Right ventricle myocardium superior (tissue), 1 donor: ENCODE measurements at regions not wholly inside any gene's neighbourhood (a gene's known extent, or its start where the extent isn't known, plus 50 kb on each side); places are given as distances from the start of the nearest gene placed in this dataset.

Experiments
- ATAC-seq: fragments of 200-7000 bp; cut with Tn5 transposase; one replicate; pipeline ENCODE4 v1.9.1; 2020; ENCODE audit warnings: mild to moderate bottlenecking; ENCODE audit not compliant: poor library complexity
- DNase-seq: peaks from one replicate; pipeline ENCODE4 v3.0.0-alpha.2; 2020
- intact Hi-C: fragments of 100-400 bp; cut with DNase I; formaldehyde crosslinking; loops from one replicate; pipeline ENCODE4 v1.11.2; 2022
- donor health status: DM: no; HTN: yes; CAD: no; lungs with severe emphysema.

- DNase-seq, result no peak
- intact Hi-C loops, result no loop called here
- ATAC-seq, result peak; percentile 27
Measured at GRCh38 chr10:43822631-43823580, 174.2 kb upstream of the ZNF32 start.

DNA sequence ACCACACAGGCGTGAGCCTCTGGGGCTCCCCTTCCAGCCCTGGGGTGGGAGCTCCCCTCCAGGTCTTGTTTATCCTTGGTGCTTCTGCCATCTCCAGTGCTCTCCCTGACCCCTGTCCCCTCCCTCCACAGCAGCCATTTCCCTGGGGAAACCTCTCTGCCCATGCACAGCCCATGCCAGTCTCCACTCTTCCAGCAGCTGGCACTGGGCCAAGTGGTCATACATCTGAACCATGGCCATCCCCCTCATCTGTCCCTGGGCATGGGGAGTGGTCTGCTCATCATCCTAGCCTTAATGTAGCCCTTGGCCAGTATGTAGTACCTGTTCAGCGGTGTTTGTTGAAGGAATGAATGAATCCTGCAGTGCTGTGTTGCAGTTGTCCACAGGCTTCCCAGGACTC lies 172.4 kb upstream of the ZNF32 start:
- intact Hi-C loops, result no loop called here
- no peak for ATAC-seq
- DNase-seq, result no peak

- ATAC-seq, result no peak
- DNase-seq, result no peak
- intact Hi-C loops, result no loop called here
Measured at GRCh38 chr10:43820663-43821062, 172.0 kb upstream of the ZNF32 start.

DNA sequence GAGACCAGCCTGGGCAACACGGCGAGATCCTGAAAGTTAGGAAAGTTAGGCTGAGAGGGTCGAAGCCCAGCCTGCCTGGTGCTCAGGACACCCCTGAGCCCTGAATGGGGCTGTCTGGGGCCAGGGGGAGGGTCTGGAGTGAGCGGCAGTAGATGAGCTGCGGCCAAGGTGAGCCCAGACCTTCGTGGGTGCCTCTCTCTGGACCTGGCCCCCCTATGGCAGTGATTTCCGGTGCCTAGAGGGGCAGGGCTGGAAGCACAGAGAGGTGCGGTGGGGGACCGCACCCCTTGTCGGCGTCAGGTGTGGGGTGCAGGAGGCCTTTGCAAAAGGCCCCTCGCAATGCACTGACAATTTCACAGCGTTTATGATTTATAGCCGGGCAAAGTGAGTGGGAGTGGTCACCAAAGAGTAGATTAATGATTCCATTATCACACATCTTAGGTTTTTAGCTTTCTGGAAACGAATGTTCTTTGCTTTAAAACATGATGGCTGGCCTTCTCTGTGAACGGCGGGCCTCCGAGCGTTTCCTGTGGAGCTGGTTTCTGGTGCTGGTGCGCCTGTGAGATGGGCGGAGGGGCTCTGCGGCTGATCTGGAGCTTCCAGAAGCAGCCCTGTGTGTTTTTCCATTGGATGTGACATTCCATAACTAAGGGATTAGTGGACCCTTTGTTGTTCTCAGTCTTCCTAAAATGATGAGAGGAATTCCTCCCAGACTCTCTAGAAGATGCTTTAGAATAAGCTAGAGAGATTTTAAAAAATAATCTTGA lies 171.0 kb upstream of the ZNF32 start:
- DNase-seq (no peak), ATAC-seq (no peak)
- intact Hi-C loops, result no loop called here

- ATAC-seq, result no peak
- intact Hi-C loops, result no loop called here
- no peak for DNase-seq
Measured at GRCh38 chr10:43818687-43819086, 170.0 kb upstream of the ZNF32 start.

DNA sequence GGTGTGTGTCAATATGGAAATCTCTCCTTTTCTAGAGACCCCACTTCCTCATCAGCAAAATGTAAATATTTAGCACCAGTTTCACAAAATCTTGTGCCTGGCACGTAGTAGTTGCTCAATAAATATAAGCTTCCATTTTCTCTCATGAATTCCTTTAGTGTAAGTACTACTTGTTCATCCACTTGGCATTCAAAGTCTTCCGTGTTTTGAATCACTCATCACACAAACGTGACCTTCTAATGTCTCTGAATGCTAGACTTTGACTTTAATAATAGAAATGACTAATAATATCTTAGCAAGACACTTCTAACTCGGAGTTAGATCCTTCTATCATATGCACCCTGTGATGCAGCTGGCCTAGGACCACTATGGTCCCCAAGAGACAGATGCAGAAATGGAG lies 168.7 kb upstream of the ZNF32 start:
- intact Hi-C loops, result no loop called here
- DNase-seq (no peak), ATAC-seq (peak; percentile 25)

GRCh38 chr10:43816351-43817321 lies 168.0 kb upstream of the ZNF32 start:
- ATAC-seq, result peak; percentile 94
- no peak for DNase-seq
- intact Hi-C loops, result no loop called here

GRCh38 chr10:43815181-43815885 lies 166.7 kb upstream of the ZNF32 start:
- ATAC-seq, result no peak
- intact Hi-C loops, result no loop called here
- no peak for DNase-seq

GRCh38 chr10:43814663-43815062 lies 166.0 kb upstream of the ZNF32 start:
- DNase-seq, result no peak
- ATAC-seq, result no peak
- intact Hi-C loops, result no loop called here

DNA sequence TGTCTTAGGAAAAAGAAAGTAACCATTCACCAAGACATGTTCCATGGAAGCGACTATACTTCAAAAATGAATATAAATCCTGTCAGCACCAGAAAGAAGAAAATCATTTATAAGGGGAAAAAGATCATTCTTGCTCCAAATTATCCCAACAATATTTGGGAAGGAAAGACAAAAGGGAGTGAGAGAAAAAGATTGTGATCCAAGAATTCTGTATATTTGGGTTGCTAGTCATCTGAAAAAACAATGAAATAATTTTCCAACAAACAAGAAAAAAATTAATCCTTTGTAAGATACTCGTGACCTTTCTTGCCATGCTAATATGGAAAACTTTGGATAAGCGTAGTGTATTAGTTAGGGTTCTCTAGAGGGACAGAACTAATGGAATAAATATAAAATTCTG lies 163.2 kb upstream of the ZNF32 start:
- DNase-seq (no peak), ATAC-seq (no peak)
- intact Hi-C loops, result no loop called here

GRCh38 chr10:43809211-43809930 lies 160.7 kb upstream of the ZNF32 start:
- DNase-seq (no peak), ATAC-seq (peak; percentile 29)
- intact Hi-C loops, result no loop called here

DNA sequence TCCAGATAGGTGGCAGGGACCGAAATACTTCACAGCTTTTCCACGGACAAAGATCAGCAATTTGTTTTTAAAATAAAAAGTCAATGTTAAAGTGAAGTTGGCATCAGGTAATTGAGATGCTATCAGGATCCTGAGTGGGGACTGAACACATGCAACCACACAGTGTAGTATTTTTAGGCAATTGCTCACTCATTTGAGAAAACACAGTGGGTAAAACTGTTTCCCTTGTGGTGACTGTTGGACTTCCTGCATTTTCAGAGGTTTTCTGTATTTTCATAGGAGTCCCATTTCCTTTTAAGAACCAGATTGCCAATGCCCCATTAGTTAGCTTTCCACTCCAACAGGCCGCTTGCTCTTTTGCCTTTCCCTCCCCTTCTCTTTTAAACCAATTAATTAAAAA lies 159.5 kb upstream of the ZNF32 start:
- intact Hi-C loops, result no loop called here
- no peak for ATAC-seq
- no peak for DNase-seq

GRCh38 chr10:43806831-43807640 lies 158.4 kb upstream of the ZNF32 start:
- intact Hi-C loops, result no loop called here
- no peak for ATAC-seq
- DNase-seq, result no peak

- intact Hi-C loops, result no loop called here
- DNase-seq (no peak), ATAC-seq (no peak)
Measured at GRCh38 chr10:43803791-43804190, 155.1 kb upstream of the ZNF32 start.

GRCh38 chr10:43802988-43803696 lies 154.5 kb upstream of the ZNF32 start:
- DNase-seq (no peak), ATAC-seq (no peak)
- intact Hi-C loops, result no loop called here

DNA sequence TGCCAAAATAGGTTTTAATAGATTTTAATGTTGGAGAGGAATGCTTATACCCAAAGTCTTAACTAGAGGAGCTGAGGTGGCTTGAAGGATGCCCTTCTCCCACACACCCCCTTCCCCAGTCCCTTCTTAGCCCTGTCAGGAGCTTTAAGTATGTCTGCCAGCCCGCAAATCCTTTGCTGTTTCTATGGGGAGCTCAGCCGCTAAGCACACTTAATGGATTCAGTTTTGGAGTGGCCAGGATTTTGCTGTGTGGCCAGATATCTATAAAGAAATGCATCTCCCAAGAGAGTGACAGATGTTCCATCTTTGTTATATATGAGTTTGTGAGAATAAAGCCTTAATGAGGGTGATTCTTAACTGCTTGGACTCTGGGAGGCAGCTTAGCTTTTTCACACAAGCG lies 152.9 kb upstream of the ZNF32 start:
- intact Hi-C loops, result no loop called here
- DNase-seq (no peak), ATAC-seq (no peak)
